BLaER1 treated with 17β-estradiol and CSF1 and Interleukin-3, amounts not matched to agents 10 nM and 100 nM (cell line): ENCODE measurements at regions not wholly inside any gene's neighbourhood (a gene's known extent, or its start where the extent isn't known, plus 50 kb on each side); places are given as distances from the start of the nearest gene placed in this dataset.
A peak's percentile ranks its signal among the peaks of the same experiment; 100 is the strongest.

ENCODE experiments used
- H3K27ac ChIP-seq, 11 experiments: shearing (Covaris generic); formaldehyde crosslinking; 2 replicates each; pipeline ENCODE4 v1.8.1; 2022
- H3K27me3 ChIP-seq, 11 experiments: shearing (Covaris generic); formaldehyde crosslinking; 2 replicates each; pipeline ENCODE4 v1.8.1; 2022
- H3K36me3 ChIP-seq, 11 experiments: shearing (Covaris generic); formaldehyde crosslinking; 2 replicates each; pipeline ENCODE4 v1.8.1; 2022
- H3K4me1 ChIP-seq, 10 experiments: shearing (Covaris generic); formaldehyde crosslinking; 2 replicates each; pipeline ENCODE4 v1.8.1; 2022
- H3K4me2 ChIP-seq, 11 experiments: shearing (Covaris generic); formaldehyde crosslinking; 2 replicates each; pipeline ENCODE4 v1.8.1; 2022
- H3K4me3 ChIP-seq, 10 experiments: shearing (Covaris generic); formaldehyde crosslinking; 2 replicates each; pipeline ENCODE4 v1.8.1; 2022
- H3K9ac ChIP-seq, 11 experiments: shearing (Covaris generic); formaldehyde crosslinking; 2 replicates each; pipeline ENCODE4 v1.8.1; 2022
- H3K9me3 ChIP-seq, 11 experiments: shearing (Covaris generic); formaldehyde crosslinking; replicated peaks in 1 of 11; 2 replicates each; pipeline ENCODE4 v1.8.1; 2022
- H4K20me1 ChIP-seq, 11 experiments: shearing (Covaris generic); formaldehyde crosslinking; 2 replicates each; pipeline ENCODE4 v1.8.1; 2022
- Cebpa-rat ChIP-seq, 11 experiments: shearing (Covaris generic); IDR thresholded peaks; 2 replicates each; pipeline ENCODE4 v1.8.1; 2022

DNA sequence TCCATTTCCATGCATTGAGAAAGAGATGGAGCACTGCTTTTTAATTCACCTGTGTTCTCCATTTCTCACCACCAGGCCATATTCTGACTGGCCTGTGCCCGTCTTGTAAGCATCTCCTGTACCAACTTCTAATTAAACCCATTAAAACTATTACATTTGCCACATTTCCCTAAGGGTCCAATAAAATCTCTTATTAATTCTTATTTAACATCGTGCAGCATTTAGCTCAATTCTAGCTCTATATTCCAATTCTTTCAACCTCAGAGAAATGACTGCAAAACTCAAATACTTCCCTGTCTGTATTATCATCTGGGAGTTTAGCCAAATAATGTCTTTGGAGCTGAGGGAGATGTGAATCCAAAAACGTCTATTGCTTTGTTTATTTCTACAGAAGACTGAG is 495.4 kb upstream of the TMEM132C start:
- peak overlapping the region in 9 of 11 experiments; percentile 35 to 69 (median 50); a peak in 17 of 22 replicates for H3K4me2 ChIP-seq
- no peak overlapping the region for H3K4me3 ChIP-seq
- H3K27me3 ChIP-seq = no peaks in the 10 kb centered on the region
- no peaks in the 10 kb centered on the region for H4K20me1 ChIP-seq
- H3K9ac ChIP-seq = no peak overlapping the region
- no peak for TF ChIP-seq Cebpa-rat (IDR thresholded peaks at IDR 0.05)
- no peak overlapping the region for H3K27ac ChIP-seq
- no peaks in the 10 kb centered on the region for H3K9me3 ChIP-seq
- H3K36me3 ChIP-seq = no peaks in the 10 kb centered on the region
- peaks cover 10 to 39% (median 31%) of the 10 kb centered on the region in 10 experiments; a peak in 18 of 20 replicates for H3K4me1 ChIP-seq

DNA sequence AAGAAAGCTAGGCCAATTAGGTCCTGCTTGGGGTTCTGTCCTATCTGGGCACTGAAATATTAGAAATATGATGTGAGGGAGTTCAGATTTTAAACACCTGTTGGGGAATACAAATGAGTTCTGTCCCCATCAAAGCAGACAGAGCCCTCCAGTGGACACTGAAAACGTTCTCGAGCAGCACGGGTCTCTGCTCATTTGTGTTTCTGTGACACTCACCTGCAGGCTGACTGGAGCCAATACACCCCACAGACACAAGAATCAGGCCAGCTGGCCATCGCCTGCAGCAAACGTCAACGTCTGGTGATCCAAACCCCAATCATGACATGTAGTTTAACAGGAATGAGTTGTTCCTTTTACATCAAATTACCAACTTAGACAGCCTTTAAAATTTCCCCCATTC is 493.4 kb upstream of the TMEM132C start:
- Histone ChIP-seq H3K27me3 (no peaks in the 10 kb centered on the region), H3K4me3 (no peak overlapping the region), H3K27ac (no peak overlapping the region), H3K9me3 (no peaks in the 10 kb centered on the region), H3K4me1 (peaks cover 10 to 39% (median 31%) of the 10 kb centered on the region in 10 experiments; a peak in 18 of 20 replicates), H3K9ac (no peak overlapping the region), H4K20me1 (no peaks in the 10 kb centered on the region), H3K4me2 (no peak overlapping the region), H3K36me3 (no peaks in the 10 kb centered on the region)
- TF ChIP-seq Cebpa-rat (IDR thresholded peaks at IDR 0.05) = no peak

DNA sequence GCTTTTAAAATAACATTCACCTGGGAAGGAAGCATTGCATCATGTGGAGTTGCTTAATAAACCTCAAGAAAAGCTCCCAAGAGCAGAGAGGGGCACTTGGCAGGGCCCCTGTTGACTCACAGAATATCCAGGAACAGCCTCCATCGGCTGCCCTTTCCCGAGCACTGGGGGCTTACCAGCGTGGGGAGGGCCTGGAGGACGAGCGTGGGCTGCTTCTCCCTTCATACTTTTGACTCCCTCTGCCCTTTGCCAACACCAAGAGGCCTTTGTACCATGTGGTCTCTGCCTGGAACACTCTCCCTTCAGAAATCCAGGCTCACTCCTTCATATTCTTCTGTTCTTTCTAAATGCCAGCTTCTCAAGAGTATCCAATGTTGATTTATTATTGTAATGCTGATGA is 492.1 kb upstream of the TMEM132C start:
- Histone ChIP-seq H3K36me3 (no peaks in the 10 kb centered on the region), H3K4me2 (0 out of 22 replicates have a peak overlapping the region, but pooled peaks of 2 of the 11 experiments have one; percentile 1 to 9), H3K9me3 (no peaks in the 10 kb centered on the region), H3K4me3 (no peak overlapping the region), H3K4me1 (peaks cover 10 to 35% (median 28%) of the 10 kb centered on the region in 10 experiments; a peak in 18 of 20 replicates), H3K27me3 (no peaks in the 10 kb centered on the region), H3K27ac (no peak overlapping the region), H3K9ac (no peak overlapping the region), H4K20me1 (no peaks in the 10 kb centered on the region)
- TF ChIP-seq Cebpa-rat (IDR thresholded peaks at IDR 0.05) = no peak

DNA sequence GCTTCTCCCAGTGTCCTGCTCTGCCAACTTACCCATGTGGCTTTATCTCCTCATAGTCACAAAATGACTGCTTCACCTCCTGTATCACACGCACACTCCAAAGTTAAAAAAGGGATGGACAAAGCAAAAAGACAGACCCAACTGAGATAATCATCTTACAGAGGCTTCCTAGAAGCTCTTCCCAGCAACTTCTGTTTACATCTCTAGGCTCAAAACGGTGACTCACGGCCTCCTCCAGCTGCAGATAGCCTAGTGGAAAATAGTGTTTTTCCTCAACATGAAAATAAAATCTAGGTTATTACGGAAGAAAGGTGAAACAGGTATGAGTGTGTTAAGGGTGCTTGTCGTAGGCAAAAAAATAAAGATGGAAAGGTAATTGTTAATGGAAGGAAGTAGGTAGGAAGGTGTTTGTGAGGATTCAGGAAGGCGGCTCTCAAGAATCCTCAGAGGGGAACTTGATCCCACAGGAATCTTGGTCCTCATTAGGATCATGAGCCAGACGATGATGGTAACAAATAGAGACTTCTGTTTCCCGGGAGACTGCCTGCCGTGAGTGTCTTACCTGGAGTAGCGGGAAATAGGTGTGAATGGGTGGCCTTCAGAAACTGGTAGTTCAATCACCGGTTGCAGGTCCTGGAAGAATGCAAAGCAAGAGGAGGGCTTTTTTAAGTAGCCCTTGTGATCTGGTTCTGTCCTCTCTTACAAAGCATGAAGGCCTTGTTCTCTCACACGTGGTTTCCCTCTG is 487.5 kb upstream of the TMEM132C start:
- peaks cover 0 to 5% (median 0%) of the 10 kb centered on the region in 10 experiments; a peak in 4 of 20 replicates for H3K4me1 ChIP-seq
- H3K36me3 ChIP-seq = no peaks in the 10 kb centered on the region
- no peak overlapping the region for H3K9ac ChIP-seq
- no peak overlapping the region for H3K4me3 ChIP-seq
- no peak for TF ChIP-seq Cebpa-rat (IDR thresholded peaks at IDR 0.05)
- H4K20me1 ChIP-seq = no peaks in the 10 kb centered on the region
- H3K27me3 ChIP-seq = no peaks in the 10 kb centered on the region
- H3K27ac ChIP-seq = no peak overlapping the region
- H3K9me3 ChIP-seq = no peaks in the 10 kb centered on the region
- H3K4me2 ChIP-seq = no peak overlapping the region

DNA sequence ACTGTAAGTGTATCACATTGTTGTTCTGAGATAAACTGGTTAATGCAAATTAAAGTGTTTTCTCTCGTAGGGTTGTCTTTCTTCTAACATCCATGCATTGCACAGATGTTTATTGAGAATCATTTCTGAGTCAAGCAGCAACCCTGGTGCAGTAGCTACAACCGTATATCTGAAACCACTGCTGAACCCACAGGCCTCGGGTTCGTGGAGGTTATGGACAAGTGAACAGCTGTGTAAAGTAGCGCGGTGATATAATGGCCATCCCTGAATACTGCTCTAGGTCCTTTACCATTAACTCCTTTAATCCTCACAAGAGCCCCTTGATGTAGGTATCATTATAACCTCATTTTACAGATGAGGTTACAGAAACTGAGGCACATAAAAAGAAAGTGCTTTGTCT is 486.1 kb upstream of the TMEM132C start:
- Histone ChIP-seq H3K9ac (no peak overlapping the region), H3K36me3 (no peaks in the 10 kb centered on the region), H4K20me1 (no peaks in the 10 kb centered on the region), H3K27me3 (no peaks in the 10 kb centered on the region), H3K9me3 (no peaks in the 10 kb centered on the region), H3K4me2 (no peak overlapping the region), H3K4me1 (no peaks in the 10 kb centered on the region), H3K27ac (no peak overlapping the region), H3K4me3 (no peak overlapping the region)
- TF ChIP-seq Cebpa-rat (IDR thresholded peaks at IDR 0.05) = no peak

DNA sequence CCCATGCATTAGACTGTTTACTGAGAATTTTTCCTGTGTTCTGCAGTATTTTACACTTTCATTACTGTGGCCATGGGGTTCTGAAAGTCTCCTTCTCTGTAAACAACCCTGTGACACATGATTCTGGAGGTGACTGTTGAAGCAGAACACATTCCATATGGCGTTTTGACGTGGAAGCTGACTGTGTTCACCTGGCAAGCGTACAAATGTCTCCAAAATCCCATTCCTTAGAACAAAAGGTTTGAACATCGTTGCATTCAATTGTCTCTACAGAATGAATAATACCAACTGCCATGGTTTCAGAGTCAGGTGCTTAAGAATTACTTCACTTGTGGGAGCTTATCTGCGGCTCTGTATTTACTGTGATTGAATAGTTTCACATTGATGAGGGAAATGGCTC is 485.6 kb upstream of the TMEM132C start:
- Histone ChIP-seq H3K27ac (no peak overlapping the region), H3K4me2 (no peak overlapping the region), H3K9ac (no peak overlapping the region), H3K4me1 (no peaks in the 10 kb centered on the region), H3K36me3 (no peaks in the 10 kb centered on the region), H3K27me3 (no peaks in the 10 kb centered on the region), H3K9me3 (no peaks in the 10 kb centered on the region), H3K4me3 (no peak overlapping the region), H4K20me1 (no peaks in the 10 kb centered on the region)
- no peak for TF ChIP-seq Cebpa-rat (IDR thresholded peaks at IDR 0.05)

DNA sequence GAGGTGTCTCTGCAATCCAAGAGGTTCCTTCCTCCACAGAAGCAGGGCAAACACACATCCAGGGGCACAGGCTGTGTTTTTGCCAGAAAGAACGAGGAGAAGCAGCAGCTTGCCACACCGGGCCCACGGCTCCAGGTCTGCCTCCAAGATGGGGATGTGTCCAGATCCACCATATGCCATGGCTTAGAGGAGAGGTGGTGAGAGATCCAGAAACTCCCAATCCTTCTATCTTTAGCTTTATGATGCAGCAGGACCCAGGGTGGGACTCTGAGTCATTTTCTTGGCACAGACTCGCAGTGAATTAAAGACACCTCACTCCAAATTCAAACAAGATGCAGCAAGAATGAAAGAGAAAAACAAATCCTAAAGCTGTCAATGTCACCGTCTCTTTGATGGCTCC is 481.4 kb upstream of the TMEM132C start:
- Histone ChIP-seq H3K27me3 (no peaks in the 10 kb centered on the region), H3K4me1 (no peaks in the 10 kb centered on the region), H4K20me1 (no peaks in the 10 kb centered on the region), H3K4me2 (no peak overlapping the region), H3K9me3 (no peaks in the 10 kb centered on the region), H3K4me3 (no peak overlapping the region), H3K27ac (no peak overlapping the region), H3K9ac (no peak overlapping the region), H3K36me3 (no peaks in the 10 kb centered on the region)
- TF ChIP-seq Cebpa-rat (IDR thresholded peaks at IDR 0.05) = no peak

DNA sequence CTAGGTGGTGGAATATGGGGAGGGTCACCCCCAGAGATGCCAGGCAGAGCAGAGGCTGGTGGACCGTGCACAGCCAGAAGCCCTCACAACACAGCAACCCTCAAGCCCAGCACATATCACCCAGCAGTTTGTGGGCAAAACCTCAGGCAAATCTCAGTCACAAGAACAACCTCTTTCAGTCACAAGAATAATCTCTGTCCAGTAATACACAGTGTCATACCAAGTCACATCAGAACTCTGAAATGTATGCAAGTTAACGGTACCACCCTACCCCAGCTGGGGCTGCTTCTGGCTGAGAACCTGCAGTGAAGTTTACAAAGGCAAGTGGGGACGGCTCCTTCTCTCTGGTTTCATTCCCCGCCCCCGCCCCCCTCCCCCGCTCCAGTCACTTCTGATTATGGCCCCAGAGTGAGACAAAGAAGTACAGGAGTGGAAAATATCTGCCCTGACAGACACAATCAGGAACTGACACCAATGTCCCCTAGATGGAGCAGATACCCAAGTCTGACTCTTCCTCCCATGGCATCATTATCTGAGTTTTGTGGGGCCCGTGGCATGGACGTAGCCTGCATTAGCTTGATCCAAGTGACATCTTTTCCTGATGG is 480.9 kb upstream of the TMEM132C start:
- Histone ChIP-seq H3K36me3 (no peaks in the 10 kb centered on the region), H3K4me2 (no peak overlapping the region; a peak in 1 of 22 replicates), H3K4me1 (no peaks in the 10 kb centered on the region), H3K9ac (no peak overlapping the region), H3K27me3 (no peaks in the 10 kb centered on the region), H3K27ac (no peak overlapping the region), H3K4me3 (no peak overlapping the region), H4K20me1 (no peaks in the 10 kb centered on the region), H3K9me3 (no peaks in the 10 kb centered on the region)
- no peak for TF ChIP-seq Cebpa-rat (IDR thresholded peaks at IDR 0.05)

DNA sequence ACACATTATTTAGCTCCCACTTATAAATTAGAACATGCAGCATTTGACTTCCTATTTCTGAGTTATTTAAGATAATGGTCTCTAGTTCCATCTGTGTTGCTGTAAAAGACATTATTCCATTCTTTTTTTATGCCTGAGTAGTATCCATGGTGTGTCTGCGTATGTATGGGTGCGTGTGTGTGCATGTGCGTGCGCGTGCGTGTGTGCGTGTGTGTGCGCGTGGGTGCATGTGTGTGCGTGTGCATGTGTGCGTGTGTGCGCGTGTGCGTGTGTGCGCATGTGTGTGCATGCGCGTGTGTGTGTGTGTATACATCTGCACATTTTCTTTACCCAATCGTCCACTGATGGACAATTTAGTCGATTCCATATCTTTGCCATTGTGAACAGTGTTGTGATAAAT is 479.4 kb upstream of the TMEM132C start:
- TF ChIP-seq Cebpa-rat (IDR thresholded peaks at IDR 0.05) = no peak
- Histone ChIP-seq H3K4me2 (no peak overlapping the region), H3K9me3 (no peaks in the 10 kb centered on the region), H3K9ac (no peak overlapping the region), H3K4me1 (no peaks in the 10 kb centered on the region), H3K27me3 (no peaks in the 10 kb centered on the region), H3K4me3 (no peak overlapping the region), H3K27ac (no peak overlapping the region), H3K36me3 (no peaks in the 10 kb centered on the region), H4K20me1 (no peaks in the 10 kb centered on the region)

DNA sequence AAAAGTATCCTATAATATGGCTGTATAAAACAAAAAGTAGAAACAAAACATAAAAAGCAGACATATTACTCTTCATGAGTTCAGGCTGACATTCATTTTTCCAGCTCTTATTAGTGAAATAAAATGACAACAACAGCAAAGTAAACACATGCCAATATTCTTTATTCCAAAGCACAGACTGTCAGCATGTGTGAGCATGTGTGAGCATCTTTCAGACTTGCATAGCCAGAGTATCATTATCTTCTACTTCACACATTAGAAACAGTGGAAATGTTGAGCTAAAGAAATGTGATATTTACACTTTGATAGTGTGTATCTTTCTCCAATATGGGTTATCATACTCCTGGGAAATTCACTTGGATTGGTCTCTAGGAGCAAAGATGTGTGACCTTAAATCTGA is 476.6 kb upstream of the TMEM132C start:
- Histone ChIP-seq H3K27me3 (no peaks in the 10 kb centered on the region), H3K9me3 (no peaks in the 10 kb centered on the region), H3K4me1 (no peaks in the 10 kb centered on the region), H3K36me3 (no peaks in the 10 kb centered on the region), H3K4me3 (no peak overlapping the region), H4K20me1 (no peaks in the 10 kb centered on the region), H3K9ac (no peak overlapping the region), H3K4me2 (no peak overlapping the region), H3K27ac (no peak overlapping the region)
- no peak for TF ChIP-seq Cebpa-rat (IDR thresholded peaks at IDR 0.05)
